Activated naive CD4-positive, alpha-beta T cell treated with anti-CD3 and anti-CD28 coated beads, Interleukin-2, amount 50 U/mL, for 16 hours (primary cell): ENCODE measurements at regions not wholly inside any gene's neighbourhood (a gene's known extent, or its start where the extent isn't known, plus 50 kb on each side); places are given as distances from the start of the nearest gene placed in this dataset.

Experiments
- DNase-seq: peaks from one replicate; pipeline ENCODE4 v3.0.0-alpha.2; 2020

DNA sequence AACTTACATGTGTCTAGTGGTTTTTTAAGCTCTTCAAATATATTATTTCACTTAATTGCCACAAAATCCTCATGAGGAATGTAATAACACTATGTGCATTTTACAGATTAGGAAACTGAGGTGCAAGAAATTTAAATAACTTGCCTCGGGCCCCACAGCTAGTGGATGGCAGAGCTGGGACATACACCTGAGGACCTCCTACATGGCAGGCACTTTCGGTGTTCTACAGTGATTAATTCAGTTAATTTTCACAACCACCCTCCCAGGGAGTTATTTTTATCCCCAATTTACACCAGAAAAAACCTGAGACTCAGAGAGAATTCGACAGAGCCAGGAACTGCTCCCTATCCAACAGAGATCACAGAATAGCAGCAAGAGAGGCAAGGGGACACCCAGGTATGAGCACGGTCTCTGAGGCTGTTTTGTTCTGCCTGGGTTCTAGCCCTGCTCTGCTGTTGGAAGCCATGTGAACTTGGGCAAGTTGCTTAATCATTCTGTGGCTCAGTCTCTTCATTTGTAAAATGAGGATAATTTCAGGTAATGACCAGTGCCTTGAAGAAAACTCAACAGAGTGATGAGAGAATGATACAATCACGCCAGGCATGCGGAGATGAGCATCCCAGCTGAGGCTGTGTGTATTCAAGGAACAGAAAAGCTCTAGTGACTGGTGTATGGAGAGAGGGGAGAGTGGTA lies 82.3 kb downstream of the MYCN start:
- no peak for DNase-seq

DNA sequence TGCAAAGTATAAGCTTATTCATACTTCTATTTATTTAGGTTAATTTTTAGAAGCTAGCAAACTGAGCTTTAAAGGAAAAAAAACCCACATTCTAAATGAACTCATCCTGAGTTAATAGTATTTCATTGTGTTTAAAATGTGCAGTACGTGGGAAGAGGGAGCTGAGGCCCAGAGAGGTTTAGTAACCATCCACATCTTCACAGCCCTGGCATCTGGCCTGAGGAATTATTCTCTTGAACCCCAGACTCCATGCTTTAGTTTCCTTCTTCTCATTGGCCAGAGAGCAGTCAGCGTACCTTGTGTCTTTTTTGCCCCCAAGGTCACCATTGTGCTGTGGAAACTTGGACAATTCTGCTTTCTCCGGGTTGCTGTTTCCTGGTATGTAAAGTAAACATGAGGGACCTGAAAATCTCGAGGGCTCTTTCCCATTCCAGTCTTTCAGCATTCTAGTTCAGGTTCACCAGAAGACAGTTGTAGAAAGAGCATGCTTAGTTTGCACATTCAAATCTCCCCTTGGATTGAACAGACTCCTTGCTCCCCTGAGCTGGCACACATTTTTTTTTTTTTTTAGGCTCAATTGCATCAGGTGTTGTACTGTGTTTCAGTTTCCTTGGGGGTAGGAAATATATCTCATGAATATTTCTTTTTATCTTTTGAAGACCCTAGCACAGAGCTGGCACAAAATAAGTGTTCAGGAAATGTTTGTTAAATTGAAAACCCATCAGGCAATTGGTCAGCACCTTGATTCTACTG lies 81.4 kb downstream of the MYCN start:
- DNase-seq: no peak

DNA sequence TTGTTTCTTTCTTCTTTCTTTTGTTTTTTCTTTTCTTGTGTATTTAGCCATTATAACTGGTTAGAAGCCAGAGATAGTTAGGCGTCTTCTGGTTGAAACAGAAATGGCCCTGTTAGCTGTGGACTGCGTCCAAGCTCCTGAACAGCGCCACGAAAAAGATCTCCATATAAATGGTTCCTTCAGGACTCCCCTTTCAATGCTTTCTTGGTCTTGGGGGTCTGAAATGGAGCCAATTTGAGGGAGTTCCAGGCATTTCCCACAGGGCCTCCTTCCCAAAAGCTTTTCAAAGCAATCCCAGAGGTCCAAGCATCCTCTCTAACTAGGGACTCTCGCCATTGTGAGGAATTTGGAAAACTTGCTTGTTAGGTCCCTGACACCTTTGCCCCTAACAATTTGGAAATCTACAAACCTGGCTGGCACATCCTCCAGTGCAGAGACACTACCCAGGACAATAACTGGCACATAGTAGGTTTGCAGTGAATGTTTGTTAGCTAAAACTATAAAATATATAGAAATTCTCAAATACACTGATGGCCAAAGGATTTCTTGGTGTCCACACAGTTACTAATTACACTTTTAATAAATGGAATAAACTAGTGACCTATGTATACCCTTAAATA lies 80.1 kb downstream of the MYCN start:
- no peak for DNase-seq

DNA sequence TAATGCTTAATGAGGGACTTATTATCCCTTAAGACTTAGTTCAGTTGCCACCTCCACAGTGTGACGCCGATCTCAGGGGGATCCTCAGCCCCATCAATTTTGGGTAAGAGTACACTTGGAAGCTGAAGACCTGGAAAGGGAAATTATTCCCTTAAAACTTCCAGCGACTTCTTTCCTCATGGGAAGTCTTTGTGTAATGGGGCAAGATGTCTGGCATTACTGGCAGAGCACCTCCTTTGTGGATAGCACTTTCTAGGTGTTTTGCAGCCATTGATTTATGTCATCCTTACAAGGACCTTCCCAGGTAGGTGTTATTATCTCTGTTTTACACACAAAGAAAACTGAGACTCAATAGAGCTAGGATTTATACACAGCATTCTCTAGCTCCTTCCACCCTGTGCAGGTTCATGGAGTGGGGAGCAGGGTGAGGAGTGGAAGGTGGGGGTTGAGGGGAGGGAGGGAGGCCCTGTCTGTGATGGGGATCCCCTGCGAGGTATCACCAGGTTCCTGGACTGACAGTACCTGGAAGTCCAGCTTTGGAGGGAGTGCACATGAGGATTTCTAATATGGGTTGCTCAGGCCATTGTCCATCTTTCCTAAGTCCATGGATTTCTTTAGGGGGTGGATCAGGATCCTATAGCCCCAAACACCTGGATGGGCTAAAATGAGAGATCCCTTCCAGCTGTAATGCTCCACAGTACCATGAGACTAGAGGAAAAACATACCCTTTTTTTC lies 79.4 kb downstream of the MYCN start:
- DNase-seq: no peak

DNA sequence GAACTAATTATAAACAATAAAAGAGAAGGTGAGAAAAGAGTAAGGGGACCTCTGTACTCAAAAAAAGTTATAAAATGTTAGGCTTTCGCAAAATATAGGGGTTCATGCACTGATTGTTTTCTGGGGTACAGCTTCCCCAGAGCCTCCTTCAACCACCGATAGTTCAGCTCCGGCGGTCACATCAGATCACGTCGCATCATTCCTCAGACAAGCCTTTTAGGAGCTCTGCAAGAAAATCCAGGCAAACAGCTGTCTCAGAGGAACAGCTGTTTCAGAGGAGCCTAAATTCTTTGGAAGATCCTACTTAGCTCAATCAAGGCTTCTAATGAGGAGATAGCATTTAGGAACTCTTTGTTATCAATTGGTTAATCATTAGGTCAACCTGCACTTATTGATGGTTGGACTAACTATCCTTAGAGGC lies 78.7 kb downstream of the MYCN start:
- no peak for DNase-seq

DNA sequence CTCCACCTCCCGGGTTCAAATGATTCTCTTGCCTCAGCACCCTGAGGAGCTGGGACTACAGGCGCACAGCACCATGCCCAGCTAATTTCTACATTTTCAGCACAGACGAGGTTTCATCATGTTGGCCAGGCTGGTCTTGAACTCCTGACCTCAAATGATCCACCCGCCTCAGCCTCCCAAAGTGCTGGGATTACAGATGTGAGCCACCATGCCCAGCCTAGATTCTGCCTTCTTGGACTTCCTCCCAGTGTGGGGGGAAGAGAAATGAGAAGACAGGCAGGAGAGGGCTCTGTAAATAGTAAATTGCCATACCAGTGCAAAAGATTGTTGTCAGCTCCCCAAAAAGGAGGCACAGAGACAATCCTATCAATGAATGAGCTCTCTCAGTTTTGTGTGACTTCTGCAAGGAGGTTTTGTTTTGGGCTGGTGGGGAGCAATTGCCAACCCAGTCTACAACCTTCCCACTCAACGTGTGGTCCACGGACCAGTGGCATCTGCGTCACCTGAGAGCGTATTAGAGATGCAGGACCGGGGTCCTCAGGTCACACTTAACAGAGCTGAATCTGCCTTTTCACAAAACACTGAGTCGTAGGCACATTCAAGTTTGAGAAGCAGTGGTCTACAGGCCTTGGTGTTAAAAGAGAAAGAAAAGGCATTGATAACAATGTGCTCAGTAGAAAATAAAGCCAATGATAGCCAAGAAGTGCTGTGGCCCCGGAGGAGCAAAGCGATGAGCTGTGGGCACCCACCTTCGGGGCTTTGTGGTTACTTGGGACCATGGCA lies 78.1 kb downstream of the MYCN start:
- no peak for DNase-seq

DNA sequence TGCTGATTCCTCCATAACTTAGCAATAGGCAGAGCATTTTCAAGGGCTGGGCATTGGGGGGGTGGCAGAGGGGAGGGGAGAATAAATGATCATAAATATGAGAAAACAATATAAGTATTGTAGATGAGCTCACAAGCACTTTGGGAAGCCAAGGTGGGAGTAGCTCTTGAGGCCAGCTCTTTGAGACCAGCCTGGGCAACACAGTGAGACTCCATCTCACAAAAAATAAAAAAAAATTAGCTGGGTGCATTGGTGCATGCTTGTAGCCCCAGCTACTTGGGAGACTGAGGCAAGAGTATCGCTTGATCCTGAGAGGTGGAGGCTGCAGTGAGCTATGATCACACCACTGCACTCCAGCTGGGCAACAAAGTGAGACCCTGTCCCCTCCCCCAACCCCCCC lies 75.9 kb downstream of the MYCN start:
- DNase-seq: no peak

DNA sequence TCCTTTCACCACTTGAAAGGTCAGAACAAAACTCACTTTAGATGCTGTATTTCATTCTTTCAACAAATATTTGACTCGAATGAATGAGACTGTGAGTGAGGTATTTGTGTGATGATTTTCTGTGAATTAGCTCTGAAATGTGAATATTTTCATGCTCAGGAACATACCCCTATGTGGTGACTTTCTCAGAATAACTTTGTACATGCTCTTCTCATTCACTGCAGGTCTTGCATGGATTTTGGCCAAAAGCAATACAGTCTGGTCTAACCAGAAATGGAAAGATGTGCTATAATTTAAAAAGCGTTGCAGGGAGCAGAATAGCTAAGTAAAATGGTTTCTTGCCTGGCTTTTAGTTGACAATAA lies 75.5 kb downstream of the MYCN start:
- DNase-seq: no peak

DNA sequence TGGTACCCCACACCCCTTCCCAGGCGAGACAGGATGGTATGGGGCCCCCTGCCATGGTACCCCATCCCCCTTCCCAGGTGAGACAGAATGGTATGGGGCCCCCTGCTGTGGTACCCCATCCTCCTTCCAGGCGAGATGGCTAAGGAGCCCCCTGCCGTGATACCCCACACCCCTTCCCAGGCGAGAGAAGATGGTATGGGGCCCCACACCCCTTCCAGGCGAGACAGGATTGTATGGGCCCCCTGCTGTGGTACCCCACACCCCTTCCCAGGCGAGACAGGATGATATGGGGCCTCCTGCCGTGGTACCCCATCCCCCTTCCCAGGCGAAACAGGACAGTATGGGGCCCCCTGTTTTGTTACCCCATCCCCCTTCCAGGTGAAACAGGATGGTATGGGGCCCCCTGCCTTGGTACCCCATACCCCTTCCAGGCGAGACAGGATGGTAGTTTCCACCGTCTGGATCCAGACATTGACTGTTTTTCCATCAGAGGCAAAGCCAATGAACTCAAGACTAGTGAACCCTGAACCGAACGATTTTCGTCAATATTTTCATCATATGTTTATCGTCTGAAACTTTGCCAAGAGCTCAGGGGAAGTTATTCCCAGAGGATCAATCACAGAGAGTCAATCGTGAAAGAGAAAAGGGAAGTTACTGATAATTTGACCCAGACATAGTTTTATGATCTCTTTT lies 75.0 kb downstream of the MYCN start:
- DNase-seq: no peak

DNA sequence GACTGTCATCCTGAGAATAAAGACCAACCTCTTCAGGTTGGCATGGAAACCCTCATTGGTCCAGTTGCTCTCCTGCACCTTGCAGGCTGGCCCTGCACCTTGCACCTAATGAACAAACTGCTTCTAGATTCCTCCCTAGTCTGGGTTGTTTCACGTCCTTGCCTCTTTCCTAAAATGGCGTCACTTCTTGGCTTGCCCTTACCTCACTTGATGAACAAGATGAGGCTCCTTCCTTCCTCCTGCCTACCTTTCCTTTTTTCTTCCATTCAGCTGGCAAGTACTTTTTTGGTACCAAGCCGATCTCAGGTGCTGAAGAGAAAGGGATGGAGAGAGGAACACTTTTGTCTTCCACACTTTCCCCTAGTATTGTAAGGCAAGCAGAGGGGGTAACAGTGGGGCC lies 74.5 kb downstream of the MYCN start:
- no peak for DNase-seq

DNA sequence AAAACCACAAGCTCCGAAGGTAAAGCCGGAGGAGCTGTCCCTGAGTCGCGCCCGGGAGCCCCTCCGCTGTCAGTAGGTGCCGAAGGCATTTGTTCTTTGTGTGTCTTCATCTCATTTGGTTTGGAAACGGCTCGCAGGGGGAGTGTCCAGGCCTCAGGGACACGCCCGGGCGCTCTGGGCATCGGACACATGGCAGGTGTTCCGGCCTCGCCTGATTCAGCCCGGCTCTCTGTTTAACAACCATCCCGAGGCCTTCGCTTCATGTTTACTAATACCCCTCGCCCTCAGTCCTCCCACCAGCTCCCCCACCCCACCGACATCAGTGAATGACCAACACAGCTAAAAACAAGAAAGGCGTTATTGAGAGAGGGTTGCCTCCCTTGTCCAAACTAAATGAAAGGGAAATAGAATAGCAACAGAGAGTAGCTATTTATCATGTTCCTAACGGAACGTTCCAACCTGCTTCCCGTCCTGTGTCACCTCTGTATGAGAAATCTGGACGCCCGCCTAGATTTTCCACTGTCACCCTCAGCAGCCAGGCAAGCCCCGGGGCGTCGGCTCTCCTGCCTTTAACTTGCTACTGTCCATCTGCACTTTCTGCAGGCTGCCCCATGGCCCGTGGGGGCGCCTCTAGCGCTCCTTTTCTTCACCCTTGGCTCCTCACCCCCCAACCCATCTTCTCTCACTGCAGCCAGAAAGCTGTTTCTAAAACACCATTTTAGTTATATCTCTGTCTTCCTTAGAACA lies 73.9 kb downstream of the MYCN start:
- no peak for DNase-seq

DNA sequence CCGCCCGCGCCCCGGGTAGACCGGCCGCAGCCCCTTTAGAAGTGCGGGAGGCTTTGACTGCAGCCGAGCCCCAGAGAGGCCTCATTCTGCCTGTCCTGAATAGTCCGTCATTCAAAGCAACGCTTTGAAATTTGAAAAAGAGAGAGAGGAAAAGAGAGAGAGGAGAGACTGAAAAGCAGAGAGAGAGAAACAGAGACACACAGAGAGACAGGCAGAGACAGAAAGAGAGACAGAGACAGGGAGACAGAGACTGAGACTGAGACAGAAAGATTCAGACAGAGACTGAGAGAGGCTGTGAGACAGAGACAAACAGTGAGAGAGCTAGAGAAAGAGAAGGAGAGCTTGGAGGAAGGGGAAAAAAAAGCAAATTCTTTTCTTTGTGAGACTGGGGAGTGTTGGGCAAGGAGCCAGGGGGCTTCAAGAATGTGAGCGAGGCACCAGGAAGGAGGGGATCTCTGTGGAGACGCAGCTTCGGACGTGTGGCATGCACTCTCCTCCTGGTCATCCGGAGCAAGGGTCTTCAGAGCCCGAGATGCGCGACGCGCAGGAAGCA lies 73.1 kb downstream of the MYCN start:
- DNase-seq: no peak

DNA sequence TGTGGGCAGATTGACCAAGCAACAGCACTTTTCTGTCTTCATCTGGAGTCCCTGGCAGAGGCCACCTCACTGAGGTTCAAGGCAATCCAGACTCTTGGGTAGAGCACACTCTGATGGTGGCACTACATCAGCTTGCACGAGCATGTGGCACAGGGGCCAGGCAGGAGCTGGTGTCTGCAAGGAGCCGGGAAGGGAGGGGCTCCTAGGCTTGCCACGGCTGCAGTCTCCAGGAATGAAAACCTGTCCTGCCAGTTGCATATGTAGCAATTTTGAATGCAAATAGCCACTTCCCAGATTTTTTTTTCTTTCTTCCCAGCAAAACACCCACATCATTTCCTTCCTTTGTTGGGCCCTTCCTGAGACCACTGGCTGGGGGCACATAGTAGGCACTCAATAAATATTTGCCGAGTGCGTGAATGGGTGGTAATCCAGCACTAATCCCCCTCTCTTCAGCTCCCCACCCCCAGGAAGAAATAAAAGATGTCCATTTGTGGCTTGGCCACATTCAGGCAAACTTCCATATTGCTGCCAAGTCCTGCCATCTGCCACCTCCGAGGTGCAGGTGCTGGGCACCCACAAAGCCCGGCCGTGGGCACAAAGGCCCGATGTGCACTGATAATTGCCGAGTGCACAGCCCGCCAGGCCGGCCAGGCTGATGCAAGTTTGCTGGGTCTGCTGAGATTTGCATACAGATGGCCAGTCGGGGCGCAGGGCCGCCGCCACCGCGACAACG lies 72.4 kb downstream of the MYCN start:
- DNase-seq: no peak

DNA sequence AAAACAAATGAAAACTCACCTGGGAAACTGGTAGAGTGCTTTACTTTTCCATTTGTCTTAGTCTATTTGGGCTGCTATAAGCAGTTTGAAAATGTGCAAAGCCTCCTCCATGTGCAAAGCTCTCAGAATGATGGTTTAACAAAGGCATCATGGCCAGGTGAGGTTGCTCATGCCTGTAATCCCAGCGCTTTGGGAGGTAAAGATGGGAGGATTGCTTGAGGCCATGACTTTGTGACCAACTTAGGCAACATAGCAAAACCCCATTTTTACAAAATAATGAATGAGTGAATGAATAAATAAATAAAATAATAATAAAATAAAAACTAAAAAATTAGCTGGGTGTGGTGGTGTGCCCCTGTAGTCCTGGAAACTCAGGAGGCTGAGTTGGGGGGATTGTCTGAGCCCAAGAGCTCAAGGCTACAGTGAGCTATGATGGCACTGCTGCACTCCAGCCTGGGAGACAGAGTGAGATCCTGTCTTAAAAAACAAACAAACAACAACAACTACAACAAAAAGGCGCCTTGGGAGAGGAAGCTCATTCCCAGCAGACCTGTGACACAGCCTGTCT lies 71.8 kb downstream of the MYCN start:
- no peak for DNase-seq

DNA sequence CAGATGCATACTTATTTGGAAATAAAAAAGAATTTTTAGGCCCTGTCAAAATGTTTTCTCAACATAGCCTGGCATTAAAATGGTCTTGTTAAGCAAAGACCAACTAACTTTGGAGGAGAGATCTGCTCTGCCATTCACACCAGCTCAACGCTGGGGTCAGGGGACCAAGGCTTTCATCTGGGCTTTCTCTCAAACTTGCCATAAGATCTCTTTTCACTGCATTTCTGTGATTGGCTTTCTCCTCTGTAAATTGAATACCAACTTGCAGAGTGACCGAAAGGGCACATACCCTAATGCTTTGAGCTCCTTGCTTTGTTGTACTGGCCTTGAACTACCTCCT lies 71.2 kb downstream of the MYCN start:
- no peak for DNase-seq

DNA sequence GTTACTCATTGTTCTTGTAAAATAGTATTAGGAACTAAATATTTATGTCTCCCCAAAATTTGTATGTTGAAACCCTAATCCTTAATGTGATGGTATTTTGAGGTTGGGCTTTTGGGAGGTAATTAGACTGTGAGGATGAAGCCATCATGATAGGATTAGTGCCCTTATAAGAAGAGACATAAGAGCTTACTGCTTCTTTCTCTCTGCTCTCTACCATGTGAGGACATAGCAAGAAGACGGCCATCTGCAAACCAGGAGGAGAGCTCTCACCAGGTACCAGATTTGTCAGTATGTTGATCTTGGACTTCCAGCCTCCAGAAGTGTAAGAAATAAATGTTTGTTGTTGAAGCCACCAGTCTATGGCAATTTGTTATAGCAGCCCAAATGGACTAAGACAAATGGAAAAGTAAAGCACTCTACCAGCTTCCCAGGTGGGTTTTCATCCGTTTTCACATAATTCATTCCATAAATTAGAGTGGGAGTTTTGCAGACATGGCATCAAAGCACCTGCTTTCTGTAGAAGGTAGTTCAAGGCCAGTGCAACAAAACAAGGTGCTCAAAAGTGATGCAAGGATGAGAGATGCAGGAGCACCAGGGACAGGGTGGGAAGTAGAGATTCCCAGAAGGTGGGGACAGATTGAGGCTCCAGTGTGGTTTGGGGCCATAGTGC lies 70.7 kb downstream of the MYCN start:
- DNase-seq: no peak

DNA sequence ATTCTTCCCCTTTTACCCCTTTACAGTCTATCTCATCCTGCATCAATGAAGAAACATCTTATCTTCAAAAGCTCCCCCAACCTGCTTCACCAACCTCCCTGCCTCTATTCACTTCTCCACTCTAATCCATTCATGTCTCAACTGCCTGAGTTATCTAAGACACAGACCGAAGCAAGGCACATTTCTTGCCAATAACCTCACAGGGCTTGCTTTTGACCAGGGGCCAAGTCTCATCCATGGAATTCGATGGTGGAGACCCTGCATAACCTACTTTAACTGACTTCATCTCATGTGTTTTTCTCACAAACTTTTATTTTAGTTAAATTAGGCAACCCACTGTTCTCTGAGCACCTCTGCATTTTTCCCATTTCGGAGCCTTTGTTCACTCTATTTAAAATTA lies 69.7 kb downstream of the MYCN start:
- DNase-seq: no peak

DNA sequence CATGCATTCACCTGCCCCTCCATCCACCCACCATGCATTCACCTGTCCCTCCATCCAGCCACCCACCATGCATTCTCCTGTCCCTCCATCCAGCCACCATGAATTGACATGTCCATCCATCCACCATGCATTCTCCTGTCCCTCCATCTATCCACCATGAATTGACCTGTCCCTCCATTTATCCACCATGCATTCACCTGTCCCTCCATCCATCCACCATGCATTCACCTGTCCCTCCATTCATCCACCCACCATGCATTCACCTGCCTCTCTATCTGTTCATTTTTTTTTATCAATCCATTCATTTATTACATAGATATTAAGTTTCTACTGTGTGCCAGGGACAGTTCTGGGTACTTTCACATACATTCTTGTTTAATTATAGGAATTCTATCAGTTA lies 69.2 kb downstream of the MYCN start:
- DNase-seq: no peak

DNA sequence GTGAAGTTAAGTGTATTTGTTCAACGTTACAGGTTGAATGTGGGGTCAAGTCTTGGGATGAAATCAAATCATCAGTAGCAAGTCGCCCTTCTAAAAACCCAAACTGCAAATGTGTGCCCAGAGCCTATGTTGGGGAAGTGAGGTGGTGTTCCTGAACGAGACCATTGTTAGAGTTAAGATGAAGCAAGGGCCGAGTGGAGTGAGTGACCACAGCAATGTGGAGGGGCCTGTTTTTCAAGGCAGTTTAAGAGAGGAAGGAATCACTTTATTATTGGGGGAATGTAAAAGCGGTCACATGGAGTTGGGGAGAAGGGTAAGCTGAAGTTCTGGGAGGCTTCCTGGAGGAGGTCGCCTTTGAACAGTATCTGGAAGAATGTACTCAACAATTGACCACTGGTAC lies 68.5 kb downstream of the MYCN start:
- no peak for DNase-seq
